ENCODE measurements at regions not wholly inside any gene's neighbourhood (a gene's known extent, or its start where the extent isn't known, plus 50 kb on each side); places are given as distances from the start of the nearest gene placed in this dataset.

DNA sequence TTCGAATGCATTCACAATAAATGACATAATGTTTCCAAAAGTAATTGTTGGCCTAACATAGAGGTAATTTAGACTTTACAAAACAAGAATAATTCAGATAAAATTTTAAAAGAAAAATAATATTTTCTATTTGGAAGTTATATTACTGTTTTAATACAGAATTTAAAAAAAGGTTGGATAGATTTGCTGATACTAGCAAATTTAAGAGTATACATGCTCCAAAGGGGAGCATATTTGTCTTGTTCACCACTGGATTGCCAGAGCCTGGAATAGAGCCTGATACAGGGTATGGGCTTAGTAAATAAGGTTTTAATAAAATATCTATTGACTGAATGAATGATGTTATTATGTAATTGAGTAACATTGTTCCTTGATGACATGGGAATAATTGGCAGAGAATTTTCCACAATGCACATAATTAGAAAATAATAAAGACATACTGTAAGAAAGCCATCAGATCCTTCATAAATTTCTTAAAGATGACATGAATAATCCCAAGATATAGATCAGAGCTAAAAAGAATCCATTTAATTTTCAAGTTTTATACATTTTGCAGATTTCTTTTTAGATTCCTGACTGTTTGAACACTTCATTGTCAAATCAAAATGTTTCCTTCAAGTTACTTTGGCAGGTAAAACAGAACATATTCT, 305.3 kb downstream of the SLC6A15 start:
- no peak for TF ChIP-seq POLR2AphosphoS5 (IDR thresholded peaks at IDR 0.05)
- TF ChIP-seq, protein P1, sequence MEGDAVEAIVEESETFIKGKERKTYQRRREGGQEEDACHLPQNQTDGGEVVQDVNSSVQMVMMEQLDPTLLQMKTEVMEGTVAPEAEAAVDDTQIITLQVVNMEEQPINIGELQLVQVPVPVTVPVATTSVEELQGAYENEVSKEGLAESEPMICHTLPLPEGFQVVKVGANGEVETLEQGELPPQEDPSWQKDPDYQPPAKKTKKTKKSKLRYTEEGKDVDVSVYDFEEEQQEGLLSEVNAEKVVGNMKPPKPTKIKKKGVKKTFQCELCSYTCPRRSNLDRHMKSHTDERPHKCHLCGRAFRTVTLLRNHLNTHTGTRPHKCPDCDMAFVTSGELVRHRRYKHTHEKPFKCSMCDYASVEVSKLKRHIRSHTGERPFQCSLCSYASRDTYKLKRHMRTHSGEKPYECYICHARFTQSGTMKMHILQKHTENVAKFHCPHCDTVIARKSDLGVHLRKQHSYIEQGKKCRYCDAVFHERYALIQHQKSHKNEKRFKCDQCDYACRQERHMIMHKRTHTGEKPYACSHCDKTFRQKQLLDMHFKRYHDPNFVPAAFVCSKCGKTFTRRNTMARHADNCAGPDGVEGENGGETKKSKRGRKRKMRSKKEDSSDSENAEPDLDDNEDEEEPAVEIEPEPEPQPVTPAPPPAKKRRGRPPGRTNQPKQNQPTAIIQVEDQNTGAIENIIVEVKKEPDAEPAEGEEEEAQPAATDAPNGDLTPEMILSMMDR (IDR thresholded peaks at IDR 0.05), result no peak
